Epithelial cell of prostate (primary cell): ENCODE measurements at regions not wholly inside any gene's neighbourhood (a gene's known extent, or its start where the extent isn't known, plus 50 kb on each side); places are given as distances from the start of the nearest gene placed in this dataset.
A peak's percentile ranks its signal among the peaks of the same experiment; 100 is the strongest.

Experiments
- DNase-seq: peaks from one replicate; pipeline ENCODE4 v3.0.0-alpha.2; 2011; ENCODE audit warnings: low read depth, low spot score
- H3K27ac ChIP-seq: fragments of 450-650 bp; 2 replicates; pipeline ENCODE4 v1.5.1; 2017; ENCODE audit warnings: mild to moderate bottlenecking

GRCh38 chr18:73924836-73925235 lies 222.8 kb downstream of the FBXO15 start:
- DNase-seq: no peak
- H3K27ac ChIP-seq: no peak overlapping the region

- H3K27ac ChIP-seq: no peak overlapping the region
- DNase-seq: no peak
Measured at GRCh38 chr18:73924307-73924706, 223.3 kb downstream of the FBXO15 start.

GRCh38 chr18:73923866-73924265 lies 223.8 kb downstream of the FBXO15 start:
- no peak overlapping the region for H3K27ac ChIP-seq
- DNase-seq: no peak

- no peak for DNase-seq
- no peak overlapping the region for H3K27ac ChIP-seq
Measured at GRCh38 chr18:73920033-73920432, 227.6 kb downstream of the FBXO15 start.

GRCh38 chr18:73918816-73919215 lies 228.8 kb downstream of the FBXO15 start:
- H3K27ac ChIP-seq: no peak overlapping the region
- no peak for DNase-seq

- no peak for DNase-seq
- no peak overlapping the region for H3K27ac ChIP-seq
Measured at GRCh38 chr18:73917046-73917445, 230.6 kb downstream of the FBXO15 start.

- no peak for DNase-seq
- no peak overlapping the region for H3K27ac ChIP-seq
Measured at GRCh38 chr18:73913505-73913904, 234.1 kb downstream of the FBXO15 start.

GRCh38 chr18:73908323-73908722 lies 239.3 kb downstream of the FBXO15 start:
- H3K27ac ChIP-seq: no peak overlapping the region
- no peak for DNase-seq

- no peak for DNase-seq
- no peak overlapping the region for H3K27ac ChIP-seq
Measured at GRCh38 chr18:73901566-73901965, 246.1 kb downstream of the FBXO15 start.

GRCh38 chr18:73901151-73901550 lies 246.5 kb downstream of the FBXO15 start:
- no peak for DNase-seq
- H3K27ac ChIP-seq: no peak overlapping the region

GRCh38 chr18:73900106-73900835 lies 247.4 kb downstream of the FBXO15 start:
- no peak for DNase-seq
- H3K27ac ChIP-seq: no peak overlapping the region

- no peak overlapping the region for H3K27ac ChIP-seq
Measured at GRCh38 chr18:73897517-73897916, 250.1 kb downstream of the FBXO15 start.

GRCh38 chr18:73896685-73897084 lies 250.9 kb downstream of the FBXO15 start:
- H3K27ac ChIP-seq: no peak overlapping the region
- DNase-seq: no peak

More at GRCh38 chr18:73897517-73897916, 250.1 kb downstream of the FBXO15 start:
- no peak for DNase-seq

- peak overlapping the region; percentile 25 for H3K27ac ChIP-seq
- DNase-seq: peak; percentile 40
Measured at GRCh38 chr18:73895701-73896100, 251.9 kb downstream of the FBXO15 start.

- peak overlapping the region; percentile 34 for H3K27ac ChIP-seq
- peak; percentile 43 for DNase-seq
Measured at GRCh38 chr18:73893880-73894279, 253.8 kb downstream of the FBXO15 start.

- H3K27ac ChIP-seq: no peak overlapping the region
- DNase-seq: no peak
Measured at GRCh38 chr18:73891572-73892421, 255.8 kb downstream of the FBXO15 start.

- H3K27ac ChIP-seq: no peak overlapping the region
- DNase-seq: no peak
Measured at GRCh38 chr18:73888565-73888964, 259.1 kb downstream of the FBXO15 start.

- no peak for DNase-seq
Measured at GRCh38 chr18:73887801-73888200, 259.8 kb downstream of the FBXO15 start.

GRCh38 chr18:73884868-73885267 lies 262.8 kb downstream of the FBXO15 start:
- H3K27ac ChIP-seq: no peak overlapping the region
- DNase-seq: no peak

More at GRCh38 chr18:73887801-73888200, 259.8 kb downstream of the FBXO15 start:
- no peak overlapping the region for H3K27ac ChIP-seq

GRCh38 chr18:73881396-73881917 lies 266.2 kb downstream of the FBXO15 start:
- no peak for DNase-seq

GRCh38 chr18:73880387-73880786 lies 267.2 kb downstream of the FBXO15 start:
- DNase-seq: no peak
- H3K27ac ChIP-seq: no peak overlapping the region

More at GRCh38 chr18:73881396-73881917, 266.2 kb downstream of the FBXO15 start:
- H3K27ac ChIP-seq: no peak overlapping the region
